ENCODE measurements at regions not wholly inside any gene's neighbourhood (a gene's known extent, or its start where the extent isn't known, plus 50 kb on each side); places are given as distances from the start of the nearest gene placed in this dataset.

- TF ChIP-seq, protein P1, sequence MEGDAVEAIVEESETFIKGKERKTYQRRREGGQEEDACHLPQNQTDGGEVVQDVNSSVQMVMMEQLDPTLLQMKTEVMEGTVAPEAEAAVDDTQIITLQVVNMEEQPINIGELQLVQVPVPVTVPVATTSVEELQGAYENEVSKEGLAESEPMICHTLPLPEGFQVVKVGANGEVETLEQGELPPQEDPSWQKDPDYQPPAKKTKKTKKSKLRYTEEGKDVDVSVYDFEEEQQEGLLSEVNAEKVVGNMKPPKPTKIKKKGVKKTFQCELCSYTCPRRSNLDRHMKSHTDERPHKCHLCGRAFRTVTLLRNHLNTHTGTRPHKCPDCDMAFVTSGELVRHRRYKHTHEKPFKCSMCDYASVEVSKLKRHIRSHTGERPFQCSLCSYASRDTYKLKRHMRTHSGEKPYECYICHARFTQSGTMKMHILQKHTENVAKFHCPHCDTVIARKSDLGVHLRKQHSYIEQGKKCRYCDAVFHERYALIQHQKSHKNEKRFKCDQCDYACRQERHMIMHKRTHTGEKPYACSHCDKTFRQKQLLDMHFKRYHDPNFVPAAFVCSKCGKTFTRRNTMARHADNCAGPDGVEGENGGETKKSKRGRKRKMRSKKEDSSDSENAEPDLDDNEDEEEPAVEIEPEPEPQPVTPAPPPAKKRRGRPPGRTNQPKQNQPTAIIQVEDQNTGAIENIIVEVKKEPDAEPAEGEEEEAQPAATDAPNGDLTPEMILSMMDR (IDR thresholded peaks at IDR 0.05): no peak
- no peak for TF ChIP-seq POLR2A (IDR thresholded peaks at IDR 0.05)
Observed at GRCh38 chr3:154967090-154967489, 113.0 kb upstream of the MME start.
